ENCODE measurements at regions not wholly inside any gene's neighbourhood (a gene's known extent, or its start where the extent isn't known, plus 50 kb on each side); places are given as distances from the start of the nearest gene placed in this dataset.

DNA sequence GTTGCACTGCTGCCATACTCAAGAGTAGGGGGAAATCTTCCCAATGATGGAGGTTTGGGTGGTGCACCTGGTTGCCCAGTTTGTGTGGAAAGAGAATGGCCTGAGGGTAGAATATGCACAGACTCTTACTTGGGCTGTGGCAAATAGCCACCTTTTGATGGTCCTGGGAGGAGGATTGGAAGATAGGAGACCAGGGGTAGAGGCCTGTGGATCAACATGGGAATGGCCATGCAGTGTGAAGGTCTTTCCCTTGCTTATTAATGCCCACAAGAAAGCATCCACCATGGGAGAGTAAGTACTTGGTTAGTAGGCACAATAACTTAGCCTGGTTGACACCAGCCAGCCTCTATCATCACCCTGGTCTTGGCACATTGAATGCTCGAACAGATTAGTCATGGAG, 156.8 kb upstream of the LEF1 start:
- DNase-seq, result no peak

DNA sequence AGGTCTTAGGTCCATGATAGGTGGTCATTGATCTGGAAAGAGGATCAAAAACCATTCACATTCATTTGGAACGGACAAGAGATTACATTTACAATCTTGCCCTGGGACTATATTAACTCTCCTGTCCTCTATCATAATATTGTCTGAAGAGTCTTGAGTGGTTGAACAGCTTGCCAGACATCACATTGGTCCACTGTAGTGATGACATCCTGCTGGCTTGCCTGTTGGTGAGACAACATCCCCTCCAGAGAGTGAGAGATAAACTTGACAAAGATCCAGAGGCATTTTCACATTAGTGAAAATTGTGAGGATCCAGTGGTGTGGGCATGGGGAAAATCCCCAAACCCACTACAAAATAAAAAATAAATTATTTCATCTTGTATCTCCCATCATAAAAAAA, 155.7 kb upstream of the LEF1 start:
- no peak for DNase-seq

GRCh38 chr4:108322497-108322896, 153.8 kb upstream of the LEF1 start:
- no peak for DNase-seq

DNA sequence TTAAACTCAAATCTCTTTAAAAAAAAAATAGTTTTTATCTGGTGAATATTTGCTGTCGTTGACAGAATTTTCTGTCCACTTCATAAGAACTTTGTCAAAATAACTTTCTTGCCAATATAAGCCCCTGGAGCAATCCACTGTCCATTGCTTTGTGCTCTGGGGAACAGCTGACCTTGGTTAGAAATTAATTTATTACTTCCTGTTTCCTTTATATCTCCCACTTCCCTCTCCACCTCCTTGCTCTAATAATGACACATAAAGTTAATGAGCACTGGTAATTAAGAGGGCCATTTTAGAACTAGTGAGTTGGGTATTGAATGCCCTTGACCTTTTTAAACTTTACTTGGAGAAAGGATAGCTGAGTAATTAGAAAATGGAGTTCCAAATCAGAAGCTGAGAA, 151.3 kb upstream of the LEF1 start:
- no peak for DNase-seq

GRCh38 chr4:108317377-108317776, 148.6 kb upstream of the LEF1 start:
- DNase-seq, result no peak

GRCh38 chr4:108315694-108316093, 147.0 kb upstream of the LEF1 start:
- DNase-seq, result no peak

- DNase-seq, result no peak
Observed at GRCh38 chr4:108314900-108315589, 146.3 kb upstream of the LEF1 start.

DNA sequence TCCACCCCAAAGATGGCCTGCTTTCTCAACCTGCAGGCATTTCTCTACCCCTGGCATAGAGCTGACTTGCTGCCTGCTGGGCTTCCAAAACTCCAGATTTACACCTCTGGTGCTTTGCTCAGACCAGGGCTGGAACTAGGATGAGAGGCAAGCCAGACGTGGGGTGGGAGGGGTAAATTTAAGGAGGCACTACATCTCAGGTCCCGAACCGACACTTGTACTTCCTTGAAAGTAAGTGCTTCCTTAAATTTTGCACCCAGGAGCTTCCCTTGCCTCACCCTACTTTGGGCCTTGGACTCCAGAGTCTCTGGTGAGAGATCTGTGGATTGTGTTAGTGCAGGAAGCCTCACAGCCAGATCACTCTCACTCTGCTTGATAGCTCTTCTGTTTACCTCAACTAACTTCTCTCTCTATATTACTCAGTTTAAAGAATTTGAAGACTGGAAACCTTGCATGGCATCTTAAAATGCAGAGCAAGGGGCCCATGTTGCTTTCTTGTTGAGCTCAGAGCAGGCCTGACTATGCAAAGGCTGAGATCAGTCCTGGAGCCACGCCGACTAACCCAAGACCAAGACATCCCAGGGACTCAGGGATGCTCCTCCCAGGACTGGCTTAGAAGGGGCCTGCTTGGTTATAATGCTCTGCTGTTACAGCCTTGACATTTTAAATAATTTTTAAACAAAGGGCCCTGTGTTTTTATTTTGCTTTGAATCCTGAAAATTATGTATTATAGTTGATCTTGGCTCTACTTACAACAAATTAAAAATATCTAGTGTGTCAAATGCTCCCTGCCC, 145.0 kb upstream of the LEF1 start:
- DNase-seq, result no peak

- DNase-seq, result no peak
Observed at GRCh38 chr4:108311313-108311712, 142.6 kb upstream of the LEF1 start.

DNA sequence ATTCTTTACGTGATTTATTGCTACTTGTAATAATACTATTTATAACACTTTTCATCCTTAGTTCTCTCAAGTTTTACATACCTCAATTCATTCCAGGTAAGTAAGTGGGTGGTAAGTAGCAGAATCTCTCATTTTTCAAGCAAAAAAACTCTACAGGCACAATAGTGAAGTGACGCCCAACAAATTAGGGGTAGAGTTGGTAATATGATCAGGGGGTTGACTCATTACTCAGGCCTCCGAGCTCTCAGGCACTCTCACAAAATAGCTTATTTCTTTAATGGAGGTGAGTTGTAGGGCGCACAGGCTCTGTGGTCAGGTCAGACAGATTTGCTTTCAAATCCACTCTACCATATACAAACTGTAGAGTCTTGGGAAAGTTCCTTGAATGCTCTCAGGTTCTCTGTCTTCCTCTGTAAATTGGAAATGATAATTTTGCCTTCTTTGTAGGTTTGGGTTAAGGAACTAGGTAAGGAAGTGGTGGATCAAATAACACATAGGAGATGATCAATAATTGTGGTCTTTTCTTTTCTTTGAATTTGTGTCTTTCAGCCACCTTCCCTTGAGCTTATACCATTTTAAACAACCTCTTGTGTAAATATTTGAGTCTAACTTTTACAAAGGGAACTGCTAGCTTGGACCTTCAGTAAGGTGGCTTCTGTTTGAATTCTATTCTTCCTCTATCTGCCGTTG, 134.9 kb upstream of the LEF1 start:
- no peak for DNase-seq

DNA sequence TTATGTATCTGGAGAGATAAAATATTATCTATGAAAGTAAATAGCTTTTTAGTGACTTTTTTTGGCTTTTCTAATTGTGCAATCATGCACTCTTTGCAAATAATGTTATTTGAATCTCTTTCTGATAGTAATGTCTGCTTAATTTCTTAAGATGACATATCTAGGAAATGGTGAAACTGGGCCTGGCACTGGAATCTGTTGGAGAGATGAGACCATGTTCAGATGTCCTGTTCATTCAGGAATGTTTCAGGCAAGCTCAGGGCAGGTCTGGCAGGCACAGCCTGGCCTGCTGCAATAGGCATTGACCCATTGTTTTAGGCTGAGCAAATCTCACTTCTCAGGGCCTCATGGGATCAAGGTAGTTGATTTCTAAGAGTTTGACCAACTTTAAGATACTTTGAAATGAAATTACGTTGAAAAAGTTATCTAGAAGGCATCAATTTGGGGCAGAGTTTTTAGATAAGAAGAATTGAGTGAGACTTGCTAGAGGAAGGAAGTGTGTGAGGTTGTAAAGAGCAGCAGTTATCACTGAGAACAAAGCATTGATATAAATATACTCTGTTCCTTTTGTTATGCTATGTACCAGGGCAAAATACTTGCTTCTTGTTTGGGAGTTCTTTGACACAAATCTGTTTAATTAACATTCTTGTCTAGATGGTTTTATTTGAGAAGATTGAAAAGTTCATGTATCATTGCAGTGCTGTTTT, 133.0 kb upstream of the LEF1 start:
- no peak for DNase-seq

DNA sequence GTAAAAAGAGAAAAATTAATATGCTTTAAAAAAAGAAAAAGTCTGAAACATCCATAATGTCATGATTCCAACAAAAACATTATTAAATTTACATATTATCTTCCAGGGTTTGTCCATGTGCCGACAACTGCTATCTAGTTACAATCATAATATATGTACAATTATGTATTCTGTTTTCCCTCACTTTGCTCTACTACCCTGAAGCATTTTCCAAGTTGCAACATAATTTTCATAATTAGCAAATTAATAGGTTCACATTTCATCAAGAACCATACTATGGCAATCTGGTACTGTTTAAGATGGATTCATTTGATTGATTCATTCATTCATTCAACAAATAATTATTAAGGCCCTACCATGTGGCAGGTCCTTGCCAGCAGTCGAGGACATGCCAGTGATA, 128.9 kb upstream of the LEF1 start:
- no peak for DNase-seq

GRCh38 chr4:108292229-108292628, 123.5 kb upstream of the LEF1 start:
- no peak for DNase-seq

GRCh38 chr4:108291137-108291536, 122.4 kb upstream of the LEF1 start:
- DNase-seq, result no peak

DNA sequence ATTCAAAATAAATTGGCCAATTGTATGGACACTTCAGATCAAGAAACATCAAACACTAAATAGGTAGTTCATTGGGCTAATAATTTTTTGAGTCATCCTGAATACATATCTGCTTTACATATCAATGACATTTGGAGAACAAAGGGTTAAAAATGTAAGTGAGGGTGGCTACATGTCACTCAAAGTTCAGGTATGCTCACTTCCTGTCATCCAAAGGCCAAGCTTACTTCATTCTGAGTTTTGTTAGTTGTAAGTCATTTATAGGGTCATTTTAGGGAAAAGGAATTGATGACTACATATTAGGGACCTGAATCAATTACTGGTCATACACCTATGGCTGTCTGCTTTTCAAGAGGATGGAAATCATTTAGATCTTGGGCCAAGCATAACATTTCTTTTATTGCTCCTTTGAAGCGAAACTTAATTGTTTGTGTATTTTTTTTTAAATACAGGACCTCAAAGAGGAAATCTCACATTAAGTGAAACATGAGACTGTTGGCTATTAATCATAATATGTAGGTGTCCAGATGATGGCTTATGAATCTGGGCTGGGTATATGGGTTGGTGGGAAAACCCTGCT, 119.2 kb upstream of the LEF1 start:
- no peak for DNase-seq

DNA sequence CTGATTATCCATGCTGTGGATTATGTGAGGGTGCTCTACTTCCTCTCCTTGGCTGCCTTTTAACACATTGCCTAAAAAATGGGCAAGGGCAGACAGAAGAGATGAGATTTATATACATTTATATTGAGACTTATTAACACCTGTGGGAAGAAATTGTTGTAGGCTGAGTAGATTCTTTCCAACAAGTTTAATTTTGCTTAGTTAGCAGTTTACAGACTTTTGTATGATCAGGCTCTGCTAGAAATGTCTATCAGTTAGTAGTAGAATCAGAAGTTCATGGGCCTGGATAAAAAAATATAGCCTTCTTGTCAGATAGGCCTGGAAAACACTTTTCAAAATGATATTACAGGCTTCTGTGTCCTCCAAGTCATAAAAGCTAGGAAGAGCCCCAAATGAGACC, 111.3 kb upstream of the LEF1 start:
- DNase-seq, result no peak

DNA sequence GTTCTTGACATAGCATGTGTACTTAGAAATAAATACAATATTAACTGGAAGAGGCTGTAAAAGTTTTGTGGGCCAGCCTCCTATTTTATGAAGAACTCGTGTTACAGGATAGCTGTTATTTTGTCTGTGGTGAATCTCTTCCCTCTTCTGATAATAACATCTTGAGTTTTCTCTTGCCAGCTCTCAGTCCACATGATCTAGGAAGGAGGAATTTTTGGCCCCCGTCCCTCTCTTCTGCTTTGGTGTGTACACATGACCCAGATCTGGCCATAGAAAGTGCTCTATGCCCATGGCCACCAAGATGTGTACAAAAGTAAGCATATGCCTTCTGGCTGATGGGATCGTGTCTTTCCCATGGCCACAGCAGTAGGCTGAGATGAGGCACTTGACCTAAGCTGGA, 108.0 kb upstream of the LEF1 start:
- no peak for DNase-seq

- no peak for DNase-seq
Observed at GRCh38 chr4:108272986-108273385, 104.3 kb upstream of the LEF1 start.

DNA sequence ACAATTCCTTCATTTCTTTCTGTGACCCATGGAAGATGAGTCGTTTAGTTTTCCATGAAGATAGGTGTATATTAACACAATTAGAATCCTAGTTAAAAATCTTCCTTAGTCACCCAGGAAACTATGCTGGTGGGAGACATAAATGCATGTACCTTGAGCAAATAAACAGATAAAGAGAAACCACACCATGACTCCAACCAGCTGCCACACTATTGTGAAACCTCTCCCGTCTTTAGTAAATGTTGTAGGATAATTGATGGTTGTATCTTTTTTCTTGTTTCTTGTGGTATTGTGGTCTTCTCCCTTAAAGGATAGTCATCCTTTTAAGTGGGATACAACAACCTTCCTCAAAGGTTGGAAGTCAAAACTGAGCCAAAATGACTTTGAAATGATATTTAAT, 103.8 kb upstream of the LEF1 start:
- DNase-seq, result no peak

DNA sequence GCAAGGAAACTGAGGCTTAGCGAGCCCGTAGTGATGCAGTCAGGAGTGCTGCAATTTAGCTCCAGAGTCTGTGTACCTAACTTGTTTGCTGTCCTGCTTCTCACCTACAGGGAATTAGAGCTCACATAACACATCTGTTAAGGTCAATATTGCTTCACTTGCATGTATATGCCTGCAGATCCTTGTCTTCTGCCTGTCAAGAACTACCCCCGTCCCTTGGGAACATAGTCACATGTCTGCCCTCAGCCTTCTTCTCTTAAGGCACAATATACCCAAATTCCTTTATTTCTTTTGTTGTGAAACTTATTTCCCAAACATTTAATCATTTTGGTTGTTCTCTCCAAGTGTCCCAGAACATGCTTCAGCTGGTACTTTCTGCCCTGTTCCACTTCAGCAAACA, 103.3 kb upstream of the LEF1 start:
- no peak for DNase-seq

GRCh38 chr4:108270466-108271450, 102.0 kb upstream of the LEF1 start:
- no peak for DNase-seq

DNA sequence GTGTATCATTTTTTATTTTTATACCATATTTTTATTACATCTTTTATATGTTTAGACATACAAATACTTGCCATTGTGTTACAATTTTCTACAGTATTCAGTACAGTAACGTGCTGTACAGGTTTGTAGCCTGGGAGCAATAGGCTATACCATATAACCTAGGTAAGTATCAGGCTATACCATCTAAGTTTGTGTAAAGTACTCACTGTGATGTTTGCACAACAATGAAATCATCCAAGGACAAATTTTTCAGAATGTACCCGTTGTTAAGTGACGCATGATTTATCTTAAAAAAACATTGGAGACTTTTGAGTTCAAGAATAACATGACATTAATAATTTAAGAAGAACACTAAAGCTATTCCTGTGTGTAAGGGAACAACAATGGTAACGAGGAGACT, 96.0 kb upstream of the LEF1 start:
- DNase-seq, result no peak
